HG03196 (cell line): ENCODE measurements at regions not wholly inside any gene's neighbourhood (a gene's known extent, or its start where the extent isn't known, plus 50 kb on each side); places are given as distances from the start of the nearest gene placed in this dataset.

Experiments used
- ATAC-seq: cut with Tn5 transposase; IDR thresholded peaks from one replicate; pipeline ENCODE4 v1.9.1; 2021; ENCODE audit not compliant: unreplicated experiment

DNA sequence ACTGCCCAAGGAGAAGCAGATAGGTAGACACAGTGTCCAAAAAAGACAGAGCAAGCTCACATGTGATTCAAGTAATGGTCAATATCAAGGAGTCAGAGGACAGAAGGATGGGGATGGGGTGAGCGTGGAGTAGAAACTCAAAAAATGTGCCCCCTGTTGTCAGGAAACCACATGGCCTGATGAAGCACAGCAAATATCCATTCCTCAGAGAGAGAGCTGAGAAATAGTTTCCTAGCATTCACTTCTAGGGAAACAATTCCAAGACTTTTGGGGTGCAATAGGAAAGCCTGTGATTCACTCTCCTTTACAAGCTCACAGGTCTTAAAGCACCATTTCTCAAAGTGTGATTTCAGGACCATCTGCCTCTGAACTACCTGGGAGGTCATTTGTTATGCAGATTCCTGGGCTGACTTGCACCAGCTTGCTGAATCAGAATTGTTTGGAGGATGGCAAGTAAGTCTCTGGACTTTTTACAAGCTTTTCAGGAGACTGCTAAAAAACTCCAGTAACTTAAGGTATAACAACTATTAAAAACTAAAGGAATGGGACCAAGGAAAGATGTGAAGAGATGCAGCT is 432.8 kb downstream of the HDGFL1 start:
- ATAC-seq = no peak

DNA sequence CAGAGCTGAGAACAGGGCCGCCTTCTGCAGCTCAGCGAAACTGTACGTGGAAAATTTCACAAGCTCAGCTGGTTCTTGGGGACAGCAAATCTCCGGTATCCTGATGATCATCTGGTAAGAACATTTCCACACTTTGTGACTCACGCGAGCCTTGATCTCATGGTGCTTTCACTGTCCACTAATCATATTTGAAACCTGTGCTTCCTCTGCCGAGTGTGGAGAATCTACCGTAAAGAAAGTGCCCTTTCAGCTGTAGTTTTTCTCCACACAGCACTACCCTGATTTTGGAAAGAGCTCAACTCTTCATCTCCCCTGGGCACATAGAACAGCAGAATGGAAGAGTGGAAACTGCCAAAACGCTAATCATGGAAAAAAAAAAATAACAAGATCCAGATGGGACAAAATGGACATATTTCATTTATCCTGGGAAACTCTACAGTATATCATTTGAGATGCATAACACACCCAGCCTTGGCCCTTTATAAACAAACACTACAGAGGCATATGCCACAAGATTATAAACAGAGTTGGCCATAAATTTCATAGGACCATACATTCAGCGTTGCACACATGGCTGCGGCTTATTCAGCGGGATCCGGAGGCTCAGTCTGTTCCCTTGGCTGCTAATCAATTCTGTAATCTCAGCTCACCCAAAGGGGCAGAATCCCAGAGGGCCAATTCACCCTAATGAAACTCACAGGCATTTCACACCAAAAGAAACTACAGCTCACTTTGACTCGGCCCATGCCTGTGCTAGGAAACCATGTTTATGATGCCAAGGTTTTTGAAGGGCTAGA is 434.5 kb downstream of the HDGFL1 start:
- no peak for ATAC-seq

DNA sequence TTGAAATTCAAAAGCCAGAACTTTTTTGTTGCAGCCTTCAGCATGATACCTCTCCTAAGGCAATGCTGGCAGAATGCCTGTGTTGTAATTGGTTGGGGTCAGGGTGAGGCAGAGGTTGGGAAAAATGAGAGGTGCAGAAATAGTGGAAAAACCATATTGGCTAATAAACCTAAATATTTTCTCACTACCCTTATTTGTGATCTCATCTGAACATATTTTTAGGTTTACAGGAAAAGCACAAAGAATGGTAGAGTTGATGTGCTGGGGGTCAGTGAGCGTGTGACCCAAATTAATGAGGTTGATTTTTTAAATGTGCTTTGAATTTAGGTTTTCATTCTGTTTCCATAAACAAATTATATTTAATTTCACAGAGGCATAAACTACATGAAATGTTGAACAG is 437.3 kb downstream of the HDGFL1 start:
- ATAC-seq = no peak

DNA sequence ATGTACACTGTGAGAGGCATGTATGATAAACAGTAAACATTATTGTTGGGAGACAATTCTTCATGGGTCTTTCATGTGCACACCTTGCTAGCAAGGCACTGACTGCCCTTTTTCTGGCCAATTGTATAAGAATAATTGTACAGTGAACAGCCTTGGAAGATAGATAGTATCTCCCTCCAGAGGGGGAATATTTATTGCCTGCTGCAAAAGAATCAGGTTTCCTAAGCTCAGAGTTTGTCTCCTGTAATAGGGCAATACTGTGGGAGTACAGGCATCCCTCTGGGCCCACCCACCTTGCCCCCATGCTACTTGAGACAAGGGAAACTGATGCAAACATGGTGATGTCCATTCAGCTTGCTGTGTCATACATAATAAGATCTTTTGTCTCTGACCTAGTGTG is 442.2 kb downstream of the HDGFL1 start:
- no peak for ATAC-seq

DNA sequence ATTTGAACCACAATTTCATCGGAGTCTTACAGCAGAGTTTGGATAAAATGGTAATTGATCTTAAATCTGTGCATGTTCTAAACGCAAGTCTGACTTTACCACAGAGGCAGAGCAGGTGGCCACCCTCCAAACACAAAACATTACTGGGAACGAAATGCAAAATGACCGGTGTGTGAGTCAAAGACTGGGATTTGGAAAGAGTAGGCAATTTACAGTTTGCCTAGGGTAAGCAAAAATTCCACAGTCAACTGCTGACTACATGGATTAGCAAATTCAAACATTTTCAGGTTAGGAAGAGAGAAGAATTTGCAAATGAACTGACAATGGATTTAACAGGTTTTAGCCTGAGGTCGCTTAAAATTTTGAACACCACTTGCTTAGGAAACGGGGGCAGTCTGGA is 444.4 kb downstream of the HDGFL1 start:
- ATAC-seq = no peak

DNA sequence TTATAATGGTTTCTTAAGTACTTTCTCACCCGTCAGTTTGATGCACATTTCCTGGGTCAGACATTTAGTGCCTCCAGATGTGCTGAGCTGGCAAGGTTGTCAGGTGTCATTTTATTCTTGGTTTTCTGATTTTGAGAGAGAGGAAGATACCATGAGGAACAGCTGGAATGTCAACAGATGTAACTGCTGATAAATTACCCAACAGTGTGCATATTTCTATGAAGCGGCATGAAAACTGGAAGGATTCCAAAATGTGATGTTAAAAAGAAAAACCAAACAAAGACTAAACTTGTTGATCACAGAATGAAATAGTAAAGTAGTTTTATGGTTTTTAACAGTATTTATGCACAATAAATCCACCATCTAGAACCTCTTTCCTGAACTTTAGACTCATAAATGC is 447.3 kb downstream of the HDGFL1 start:
- ATAC-seq = no peak

DNA sequence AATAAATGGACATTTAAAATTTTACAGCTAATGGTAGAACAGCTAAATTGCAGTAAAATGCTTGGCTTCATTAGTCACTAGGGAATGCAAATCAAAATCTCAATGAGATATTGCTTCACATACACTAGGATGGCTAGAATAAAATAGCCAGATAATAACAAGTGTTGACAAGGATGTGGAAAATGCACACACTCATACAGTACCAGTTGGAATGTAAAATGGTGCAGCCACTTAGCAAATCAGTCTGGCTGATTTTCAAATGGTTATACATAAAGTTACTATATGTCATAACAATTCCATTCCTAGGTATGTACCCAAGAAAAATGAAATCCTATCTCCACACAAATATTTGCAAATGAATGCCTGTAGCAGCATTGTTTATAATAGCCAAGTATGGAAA is 452.1 kb downstream of the HDGFL1 start:
- no peak for ATAC-seq

DNA sequence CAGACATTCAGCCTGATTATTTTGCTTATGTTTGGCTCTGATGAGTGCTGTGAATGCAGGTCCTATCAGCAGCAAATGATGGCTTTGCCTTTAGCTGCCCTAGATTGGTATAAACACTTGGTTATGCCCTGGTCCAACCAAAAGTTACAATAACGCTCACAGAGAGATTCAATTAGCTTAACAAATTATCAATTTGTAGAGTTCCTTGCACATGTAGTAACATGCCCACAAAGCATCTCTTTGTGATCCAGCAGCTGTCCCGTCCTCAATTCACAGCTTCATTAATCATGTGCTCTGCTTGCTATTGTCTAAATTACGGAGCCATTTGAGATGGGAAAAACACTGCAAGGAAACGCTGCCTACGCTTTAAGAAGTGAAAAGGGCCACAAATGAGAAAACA is 457.9 kb downstream of the HDGFL1 start:
- ATAC-seq = no peak

DNA sequence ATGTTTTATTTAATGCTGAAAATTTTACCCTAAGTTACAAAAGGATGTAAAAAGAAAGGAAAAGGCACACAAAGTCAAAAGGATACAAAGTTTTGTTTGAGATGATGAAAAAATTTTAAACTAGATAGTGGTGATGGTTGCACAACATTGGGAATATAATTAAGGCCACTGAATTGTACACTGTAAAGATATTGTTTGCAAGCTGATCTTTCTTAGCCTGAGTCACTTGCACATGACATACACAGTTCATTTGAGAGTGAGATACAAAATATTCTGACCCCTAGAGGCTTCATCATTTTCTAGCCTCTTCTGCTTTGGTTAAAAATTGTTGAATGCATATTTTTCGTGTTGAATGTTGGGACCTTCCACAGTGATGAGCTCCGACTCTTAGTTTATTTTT is 462.6 kb downstream of the HDGFL1 start:
- no peak for ATAC-seq

DNA sequence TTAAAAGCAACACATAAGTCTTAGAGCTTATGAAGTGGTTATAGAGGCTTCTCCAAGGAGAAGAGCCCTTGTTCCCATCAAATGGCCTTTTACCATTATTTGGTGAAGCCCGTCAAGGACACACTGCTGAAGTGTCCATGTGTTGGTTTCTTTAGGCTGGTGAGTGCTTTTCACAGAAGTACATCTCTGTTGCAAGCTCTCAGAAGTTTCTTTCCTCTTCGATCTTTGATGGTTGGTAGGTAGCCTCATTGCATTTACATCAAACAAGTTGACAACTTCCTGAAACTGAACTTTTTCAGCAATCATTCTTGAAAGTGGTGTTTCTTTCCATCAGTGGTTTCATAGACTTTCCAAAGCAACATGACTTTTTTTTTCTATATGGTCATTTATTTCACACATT is 465.6 kb downstream of the HDGFL1 start:
- ATAC-seq = no peak

DNA sequence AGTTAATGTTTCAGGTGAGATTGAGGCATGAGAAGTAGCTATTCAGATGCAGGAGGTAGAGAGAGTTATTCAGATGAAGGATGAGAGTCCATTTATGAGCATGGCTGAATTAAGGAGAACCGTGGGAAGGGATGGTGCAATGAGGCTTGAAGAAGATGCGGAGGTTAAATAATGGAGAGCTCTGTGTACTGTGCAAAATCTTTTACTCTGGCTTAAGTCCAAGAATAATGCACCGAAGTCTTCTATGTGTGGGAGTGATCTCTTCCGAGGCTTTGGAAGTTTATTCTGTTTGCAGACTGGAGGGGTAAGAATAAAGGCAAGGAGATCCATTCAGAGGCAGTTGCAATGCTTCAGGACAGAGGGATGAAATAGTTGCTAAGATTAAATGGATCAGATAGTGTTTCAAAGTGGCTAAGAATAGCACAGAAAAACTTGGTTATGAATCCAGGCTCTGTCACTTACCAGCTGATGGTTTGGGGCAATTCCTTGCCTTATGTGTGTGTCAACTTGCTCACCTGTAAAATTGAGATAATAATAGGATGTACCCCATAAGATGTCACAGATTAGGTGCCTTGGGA is 467.1 kb downstream of the HDGFL1 start:
- no peak for ATAC-seq

DNA sequence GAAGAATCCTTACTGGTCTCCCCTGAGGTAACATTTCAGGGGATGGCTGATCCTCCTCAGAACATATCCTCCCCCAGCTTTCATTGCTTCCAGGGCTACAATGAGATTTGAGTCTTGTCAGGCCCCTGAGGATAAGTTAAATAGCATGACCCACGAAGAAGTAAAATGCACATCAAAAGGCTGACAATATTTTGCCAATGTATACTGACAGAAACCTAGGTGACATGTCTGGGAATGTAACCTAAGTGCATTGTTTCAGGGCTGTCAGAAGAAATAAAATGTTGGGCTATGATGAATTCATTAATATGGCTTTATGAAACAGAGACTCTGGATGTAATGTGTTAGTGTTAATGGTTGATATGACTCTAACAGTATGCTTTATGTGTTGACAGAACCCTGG is 471.5 kb downstream of the HDGFL1 start:
- no peak for ATAC-seq

DNA sequence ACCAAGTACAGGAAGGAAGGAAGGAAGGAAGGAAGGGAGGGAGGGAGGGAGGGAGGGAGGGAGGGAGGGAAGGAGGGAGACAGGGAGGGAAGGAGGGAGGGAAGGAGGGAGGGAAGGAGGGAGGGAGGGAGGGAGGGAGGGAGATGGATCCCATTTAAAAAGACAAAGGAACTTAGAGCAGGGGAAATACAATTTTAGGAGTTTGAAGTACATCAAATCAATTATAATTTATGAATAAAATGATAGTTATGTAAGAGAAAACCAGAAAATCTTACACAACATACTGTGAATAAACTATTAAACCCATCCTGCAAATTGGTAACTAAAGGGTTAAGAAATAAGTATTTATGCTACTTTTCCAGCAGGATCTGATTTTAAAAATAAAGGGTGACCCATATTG is 475.9 kb downstream of the HDGFL1 start:
- no peak for ATAC-seq

DNA sequence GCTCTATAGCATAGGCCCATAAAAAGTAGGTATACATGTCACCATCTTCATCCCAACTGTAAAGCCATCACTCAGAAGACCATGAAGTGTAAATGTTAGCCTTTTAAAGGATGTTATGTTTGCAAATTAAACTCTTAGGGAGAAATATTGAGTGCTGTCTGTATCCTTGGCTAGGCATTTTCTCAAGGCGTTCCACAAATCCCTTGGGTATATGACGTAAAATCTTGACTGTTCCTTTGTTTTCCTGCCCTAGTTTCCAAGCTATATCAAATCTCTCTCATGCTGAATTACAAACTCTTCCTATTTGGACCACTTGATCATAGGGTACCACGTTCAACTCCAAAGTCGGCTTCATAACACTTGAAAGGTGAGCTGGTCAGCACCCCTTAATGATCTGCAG is 486.2 kb downstream of the HDGFL1 start:
- ATAC-seq = no peak

DNA sequence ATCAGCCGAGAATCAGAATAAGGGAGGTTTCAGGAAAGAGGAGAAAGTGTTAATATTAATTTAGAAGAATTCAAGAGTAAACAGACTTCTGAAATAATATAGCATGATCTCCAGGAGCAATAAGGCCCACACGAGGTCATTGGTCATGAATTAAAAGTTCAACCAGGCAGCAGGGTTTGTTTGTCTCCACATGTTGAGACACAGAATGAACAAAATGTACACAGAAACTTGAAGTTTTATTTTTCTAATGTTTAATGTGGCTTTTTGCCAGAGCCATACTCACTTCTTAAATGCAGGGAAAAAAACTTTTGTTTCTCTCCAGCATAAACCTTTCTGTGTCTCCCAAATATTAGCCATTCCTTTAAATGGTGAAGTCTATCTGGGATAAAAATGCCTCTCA is 504.5 kb downstream of the HDGFL1 start:
- ATAC-seq = no peak

DNA sequence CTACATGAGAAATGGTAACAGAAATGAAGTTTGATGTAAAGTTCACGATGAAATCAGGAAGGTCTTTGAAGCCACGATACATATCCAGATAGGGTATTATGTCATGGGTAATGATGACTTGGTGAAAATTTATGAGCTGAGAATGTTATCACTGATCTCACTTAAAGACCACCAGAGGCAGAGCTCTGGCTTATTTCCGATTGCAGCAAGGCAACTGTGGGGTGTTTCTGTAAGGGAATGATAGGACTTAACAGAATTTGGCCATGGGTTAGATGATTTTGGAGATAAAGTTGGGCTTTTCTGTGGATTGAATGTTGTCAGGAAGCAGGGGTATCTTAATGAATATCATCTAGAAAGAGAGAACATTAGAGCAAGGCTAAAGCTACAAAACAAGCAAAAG is 508.4 kb downstream of the HDGFL1 start:
- ATAC-seq = no peak

DNA sequence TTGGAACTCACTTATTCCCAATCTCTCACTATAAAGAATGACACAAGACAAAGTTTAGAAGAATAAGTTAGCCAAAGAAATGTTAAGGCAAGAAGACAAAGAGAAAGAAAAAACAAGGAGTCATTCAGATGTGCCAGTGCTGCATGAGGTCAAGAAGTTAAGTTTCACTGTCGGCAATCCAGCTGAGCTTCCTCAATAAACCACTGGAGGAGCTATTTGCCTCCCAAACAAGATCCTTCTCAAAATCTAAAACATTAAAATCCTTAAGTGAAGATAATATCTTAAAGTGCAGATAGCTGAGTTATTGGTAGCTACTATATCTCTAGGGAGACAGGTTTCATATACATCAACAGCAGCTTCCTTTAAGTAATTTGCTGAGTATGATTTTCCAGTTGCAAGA is 512.3 kb downstream of the HDGFL1 start:
- ATAC-seq = no peak

DNA sequence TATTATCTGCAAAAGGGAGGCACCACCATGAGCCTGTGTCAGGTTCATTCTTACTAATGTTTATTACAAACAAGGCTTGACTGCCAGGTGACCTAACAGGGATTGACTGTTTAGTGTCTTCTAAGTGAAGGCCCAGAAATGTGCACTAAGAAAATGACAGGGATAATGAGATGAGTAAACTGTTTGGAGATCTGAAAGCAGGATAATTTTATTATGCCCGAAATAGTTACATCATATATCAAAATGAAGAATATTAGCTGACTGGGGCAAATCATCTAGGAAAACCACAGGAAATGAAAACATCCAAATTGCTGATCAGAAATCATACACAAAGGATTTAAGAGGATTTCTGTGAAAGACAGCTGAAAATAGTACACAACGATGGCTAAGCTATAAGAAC is 516.7 kb downstream of the HDGFL1 start:
- no peak for ATAC-seq

DNA sequence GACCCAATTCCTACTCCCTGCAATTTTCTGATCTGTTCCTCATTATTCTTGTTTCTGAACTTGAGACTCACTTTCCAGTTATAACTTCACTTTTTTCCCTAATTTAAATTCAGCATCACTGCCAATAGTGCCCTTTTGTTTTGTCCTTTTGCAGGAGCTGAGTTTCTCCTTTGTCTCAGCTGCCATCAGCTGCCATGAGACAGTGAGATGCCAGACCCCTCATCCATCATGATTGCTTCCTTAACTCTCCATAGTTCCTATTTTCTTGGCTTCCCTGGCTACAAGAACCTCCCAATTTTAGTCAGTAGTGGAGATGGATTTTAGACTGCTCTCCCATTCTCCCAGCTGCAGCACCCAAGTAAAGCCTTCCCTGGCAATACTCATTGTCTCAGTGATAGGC is 518.1 kb downstream of the HDGFL1 start:
- no peak for ATAC-seq

DNA sequence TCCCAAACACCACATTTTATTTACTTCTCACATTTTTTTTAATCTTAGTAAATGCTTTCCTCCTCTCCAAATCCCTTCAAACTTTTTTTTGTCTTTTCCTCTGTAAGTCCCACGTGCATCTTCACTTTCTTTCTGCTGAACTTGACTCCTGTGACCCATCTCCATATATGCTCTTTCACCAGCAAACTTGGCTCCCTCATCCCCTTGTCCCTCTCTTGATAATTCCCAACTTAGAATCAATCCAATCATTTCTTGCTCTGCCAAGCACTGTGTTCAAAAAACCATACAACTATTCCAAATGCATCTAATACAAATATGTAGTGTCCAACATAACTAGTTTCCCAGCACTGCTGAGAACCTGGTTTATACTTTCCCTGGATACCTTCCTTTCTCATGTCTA is 519.4 kb downstream of the HDGFL1 start:
- ATAC-seq = no peak

DNA sequence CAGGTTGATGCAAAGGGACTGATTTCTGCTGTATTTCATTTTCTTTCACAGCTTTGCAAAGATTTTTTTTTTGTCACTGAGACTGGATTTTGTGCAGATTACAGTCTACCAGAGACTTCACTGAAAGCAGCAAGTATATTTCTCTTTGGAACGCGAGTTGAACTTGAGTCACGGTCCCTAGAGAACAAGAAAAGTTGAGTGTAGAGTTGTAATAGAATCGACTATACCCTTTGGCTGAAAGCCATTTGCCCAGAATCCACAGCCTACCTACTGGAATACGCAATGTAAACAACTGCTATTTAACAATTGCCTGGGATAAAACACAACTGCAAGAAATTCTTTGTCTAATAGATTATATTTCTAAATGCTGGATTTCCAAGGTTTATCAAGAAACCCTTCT is 520.6 kb downstream of the HDGFL1 start:
- ATAC-seq = no peak

DNA sequence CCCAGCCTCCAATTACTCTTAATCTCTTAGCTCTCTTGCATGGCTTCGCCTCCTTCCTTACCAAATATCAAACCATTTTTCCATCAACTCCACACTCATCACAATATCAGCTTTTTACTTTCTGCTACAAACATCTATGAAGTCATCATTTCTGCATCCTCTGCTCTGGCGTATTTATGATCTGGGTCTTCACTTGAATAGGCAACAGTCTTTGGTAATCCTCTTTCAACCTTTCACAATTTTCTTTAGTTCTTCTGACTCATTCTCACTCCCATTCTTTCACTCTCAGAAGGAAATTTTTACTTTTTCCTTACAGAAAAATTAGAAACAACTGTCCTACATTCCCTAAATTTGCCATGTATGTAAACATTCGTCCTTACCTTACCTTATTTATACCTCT is 522.4 kb downstream of the HDGFL1 start:
- no peak for ATAC-seq

DNA sequence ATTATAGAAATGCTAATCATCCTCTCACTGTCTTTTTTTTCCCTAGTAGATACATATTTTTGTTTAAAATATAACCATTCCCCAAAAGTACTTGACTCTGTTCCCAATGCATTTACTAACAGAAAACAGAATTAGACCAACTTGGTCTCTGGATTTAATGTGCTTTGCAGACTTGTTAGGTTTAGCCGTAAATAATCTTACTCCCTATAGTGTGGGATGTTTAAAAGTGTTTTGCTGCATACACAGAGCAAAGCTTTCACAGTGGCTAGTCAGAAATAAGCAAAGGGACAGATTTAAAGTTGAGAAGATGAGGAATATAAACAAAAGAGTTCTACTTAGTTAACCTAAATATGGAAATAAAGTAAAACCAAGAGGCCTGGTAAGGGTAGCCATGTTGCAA is 527.5 kb downstream of the HDGFL1 start:
- ATAC-seq = no peak
